Activated naive CD4-positive, alpha-beta T cell treated with anti-CD3 and anti-CD28 coated beads for 36 hours (primary cell): ENCODE measurements at regions not wholly inside any gene's neighbourhood (a gene's known extent, or its start where the extent isn't known, plus 50 kb on each side); places are given as distances from the start of the nearest gene placed in this dataset.
A peak's percentile ranks its signal among the peaks of the same experiment; 100 is the strongest.

Experiments used
- CTCF ChIA-PET: fragments of 350-600 bp; sonication (Branson Sonifier 250); formaldehyde crosslinking; loops from one replicate; lab custom pipeline; 2021; ENCODE audit warnings: antibody characterized with exemption; lab: Charles Lee
- DNase-seq: peaks from one replicate; pipeline ENCODE4 v3.0.0-alpha.2; 2020
- H3K27ac Mint-ChIP-seq: one replicate; pipeline ENCODE4 v1.8.0; 2021; ENCODE audit warnings: mild to moderate bottlenecking, mixed read lengths
- H3K27me3 Mint-ChIP-seq: one replicate; pipeline ENCODE4 v1.8.0; 2021; ENCODE audit warnings: low read depth, mixed read lengths
- H3K36me3 Mint-ChIP-seq: one replicate; pipeline ENCODE4 v1.8.0; 2021; ENCODE audit warnings: low read depth, mixed read lengths
- H3K4me1 Mint-ChIP-seq: one replicate; pipeline ENCODE4 v1.8.0; 2021; ENCODE audit warnings: low read depth, mixed read lengths
- H3K4me3 Mint-ChIP-seq: one replicate; pipeline ENCODE4 v1.8.0; 2021; ENCODE audit warnings: mild to moderate bottlenecking, moderate library complexity, mixed read lengths
- H3K9me3 Mint-ChIP-seq: one replicate; pipeline ENCODE4 v1.8.0; 2021; ENCODE audit warnings: mixed read lengths
- intact Hi-C: fragments of 100-400 bp; cut with micrococcal nuclease; formaldehyde crosslinking; loops from one replicate; pipeline ENCODE4 v1.15.1; 2023

GRCh38 chr9:1871626-1872419 is 143.3 kb upstream of the SMARCA2 start:
- Mint-ChIP-seq H3K27ac (no peak overlapping the region), H3K9me3 (no peaks in the 10 kb centered on the region), H3K36me3 (no peaks in the 10 kb centered on the region), H3K27me3 (peaks cover 27% of the 10 kb centered on the region), H3K4me3 (no peak overlapping the region), H3K4me1 (peaks cover 28% of the 10 kb centered on the region)
- DNase-seq = no peak
- CTCF ChIA-PET = interaction anchor here (0.6 to 4.0 kb wide), 4 partner anchors 35 to 144 kb away, joined by 3 to 16 read pairs (median 4); no protein-coding TSS in a partner anchor
- intact Hi-C loops = no loop called here

- Mint-ChIP-seq H3K27ac (no peak overlapping the region), H3K36me3 (no peaks in the 10 kb centered on the region), H3K27me3 (peaks cover 16% of the 10 kb centered on the region), H3K9me3 (no peaks in the 10 kb centered on the region), H3K4me3 (no peak overlapping the region), H3K4me1 (peaks cover 43% of the 10 kb centered on the region)
- DNase-seq = no peak
- intact Hi-C loops = loop anchor here (1.0 to 5.0 kb wide), 3 partner anchors 192 to 1652 kb away; partner anchors contain the start of gene RFX3
- CTCF ChIA-PET = interaction anchor here (0.6 to 1.0 kb wide), 3 partner anchors 64 to 181 kb away, joined by 3 to 4 read pairs (median 4); no protein-coding TSS in a partner anchor
Observed at GRCh38 chr9:1875251-1875851, 139.8 kb upstream of the SMARCA2 start.

GRCh38 chr9:1875921-1876448 is 139.2 kb upstream of the SMARCA2 start:
- intact Hi-C loops = loop anchor here (1.0 to 5.0 kb wide), 9 partner anchors 136 to 1651 kb away; partner anchors contain the start of gene RFX3
- CTCF ChIA-PET = interaction anchor here (0.6 to 1.0 kb wide), 3 partner anchors 64 to 181 kb away, joined by 3 to 4 read pairs (median 4); no protein-coding TSS in a partner anchor
- Mint-ChIP-seq H3K4me3 (no peak overlapping the region), H3K4me1 (peaks cover 43% of the 10 kb centered on the region), H3K27me3 (peaks cover 10% of the 10 kb centered on the region), H3K9me3 (no peaks in the 10 kb centered on the region), H3K27ac (peak overlapping the region; percentile 78), H3K36me3 (no peaks in the 10 kb centered on the region)
- peak; percentile 89 for DNase-seq

- H3K4me1 Mint-ChIP-seq = peaks cover 41% of the 10 kb centered on the region
- H3K36me3 Mint-ChIP-seq = no peaks in the 10 kb centered on the region
- no peak overlapping the region for H3K4me3 Mint-ChIP-seq
- H3K27ac Mint-ChIP-seq = peak overlapping the region; percentile 52
- no peak for DNase-seq
- H3K9me3 Mint-ChIP-seq = no peaks in the 10 kb centered on the region
- intact Hi-C loops = loop anchor here (1.0 to 5.0 kb wide), 8 partner anchors 135 to 1650 kb away; partner anchors contain the start of gene RFX3
- CTCF ChIA-PET = no interaction called here
- peaks cover 13% of the 10 kb centered on the region for H3K27me3 Mint-ChIP-seq
Observed at GRCh38 chr9:1876891-1877496, 138.2 kb upstream of the SMARCA2 start.

- Mint-ChIP-seq H3K36me3 (no peaks in the 10 kb centered on the region), H3K27ac (no peak overlapping the region), H3K4me3 (no peak overlapping the region), H3K4me1 (peaks cover 33% of the 10 kb centered on the region), H3K27me3 (peaks cover 5% of the 10 kb centered on the region), H3K9me3 (no peaks in the 10 kb centered on the region)
- no peak for DNase-seq
- intact Hi-C loops = loop anchor here (2.0 to 5.0 kb wide), 4 partner anchors 209 to 1649 kb away; partner anchors contain the start of gene RFX3
- CTCF ChIA-PET = no interaction called here
Observed at GRCh38 chr9:1877951-1878350, 137.2 kb upstream of the SMARCA2 start.

GRCh38 chr9:1878811-1879210 is 136.3 kb upstream of the SMARCA2 start:
- Mint-ChIP-seq H3K36me3 (no peaks in the 10 kb centered on the region), H3K27me3 (peaks cover 13% of the 10 kb centered on the region), H3K9me3 (no peaks in the 10 kb centered on the region), H3K27ac (no peak overlapping the region), H3K4me3 (no peak overlapping the region), H3K4me1 (peaks cover 35% of the 10 kb centered on the region)
- DNase-seq = no peak
- CTCF ChIA-PET = interaction anchor here (1.6 kb wide), 1 partner anchor 133 kb away, joined by 4 read pairs; no protein-coding TSS in a partner anchor
- intact Hi-C loops = loop anchor here (1.0 to 5.0 kb wide), 4 partner anchors 175 to 1648 kb away; partner anchors contain the start of gene RFX3

GRCh38 chr9:1879501-1879900 is 135.6 kb upstream of the SMARCA2 start:
- Mint-ChIP-seq H3K4me3 (no peak overlapping the region), H3K9me3 (no peaks in the 10 kb centered on the region), H3K4me1 (peaks cover 35% of the 10 kb centered on the region), H3K27me3 (peaks cover 19% of the 10 kb centered on the region), H3K27ac (no peak overlapping the region), H3K36me3 (no peaks in the 10 kb centered on the region)
- intact Hi-C loops = loop anchor here (1.0 to 5.0 kb wide), 4 partner anchors 175 to 1648 kb away; partner anchors contain the start of gene RFX3
- CTCF ChIA-PET = interaction anchor here (1.6 kb wide), 1 partner anchor 132 kb away, joined by 4 read pairs; no protein-coding TSS in a partner anchor
- peak; percentile 66 for DNase-seq

- no peak overlapping the region for H3K27ac Mint-ChIP-seq
- DNase-seq = peak; percentile 60
- peaks cover 21% of the 10 kb centered on the region for H3K27me3 Mint-ChIP-seq
- H3K9me3 Mint-ChIP-seq = no peaks in the 10 kb centered on the region
- intact Hi-C loops = loop anchor here (1.0 to 5.0 kb wide), 3 partner anchors 47 to 278 kb away; no protein-coding TSS in a partner anchor
- CTCF ChIA-PET = interaction anchor here (1.4 to 1.6 kb wide), 2 partner anchors 60 to 132 kb away, joined by 4 to 5 read pairs; no protein-coding TSS in a partner anchor
- H3K4me3 Mint-ChIP-seq = no peak overlapping the region
- H3K4me1 Mint-ChIP-seq = peaks cover 33% of the 10 kb centered on the region
- H3K36me3 Mint-ChIP-seq = no peaks in the 10 kb centered on the region
Observed at GRCh38 chr9:1880038-1880565, 135.0 kb upstream of the SMARCA2 start.

- Mint-ChIP-seq H3K9me3 (no peaks in the 10 kb centered on the region), H3K27ac (no peak overlapping the region), H3K4me1 (peaks cover 17% of the 10 kb centered on the region), H3K36me3 (no peaks in the 10 kb centered on the region), H3K27me3 (peaks cover 23% of the 10 kb centered on the region), H3K4me3 (no peak overlapping the region)
- intact Hi-C loops = loop anchor here (2.0 to 5.0 kb wide), 2 partner anchors 45 to 59 kb away; no protein-coding TSS in a partner anchor
- DNase-seq = no peak
- CTCF ChIA-PET = interaction anchor here (1.1 to 1.2 kb wide), 2 partner anchors 17 to 28 kb away, joined by 3 read pairs; no protein-coding TSS in a partner anchor
Observed at GRCh38 chr9:1881708-1882295, 133.3 kb upstream of the SMARCA2 start.

- intact Hi-C loops = loop anchor here (5.0 kb wide), 1 partner anchor 44 kb away; no protein-coding TSS in a partner anchor
- no peak for DNase-seq
- CTCF ChIA-PET = interaction anchor here (1.1 kb wide), 1 partner anchor 16 kb away, joined by 3 read pairs; no protein-coding TSS in a partner anchor
- Mint-ChIP-seq H3K4me1 (peaks cover 7% of the 10 kb centered on the region), H3K27me3 (peaks cover 31% of the 10 kb centered on the region), H3K27ac (no peak overlapping the region), H3K4me3 (no peak overlapping the region), H3K9me3 (no peaks in the 10 kb centered on the region), H3K36me3 (no peaks in the 10 kb centered on the region)
Observed at GRCh38 chr9:1882711-1883403, 132.3 kb upstream of the SMARCA2 start.
